HCT116 (cell line): ENCODE measurements at regions not wholly inside any gene's neighbourhood (a gene's known extent, or its start where the extent isn't known, plus 50 kb on each side); places are given as distances from the start of the nearest gene placed in this dataset.

ENCODE experiments used
- ATAC-seq: fragments of 200-7000 bp; cut with Tn5 transposase; 2 replicates; pipeline ENCODE4 v1.9.1; 2020; ENCODE audit warnings: mild to moderate bottlenecking, moderate library complexity
- BruUV-seq: library from RNA; stranded (reverse); fragments of 400-500 nt; replicated peaks from 2 replicates; lab custom pipeline; 2021; lab: Mats Ljungman, UMichigan
- CTCF ChIA-PET: fragments of 300-600 bp; sonication (Branson Sonifier 250); formaldehyde crosslinking; loops from one replicate; lab custom pipeline; 2021; ENCODE audit warnings: antibody characterized with exemption; lab: Charles Lee
- POLR2A ChIA-PET: fragments of 300-600, 350-600 bp; sonication (Branson Sonifier 250); formaldehyde crosslinking; loops from one replicate; lab custom pipeline; 2021; ENCODE audit warnings: antibody characterized with exemption; lab: Charles Lee
- RAD21 ChIA-PET, 2 experiments: fragments of 300-600 bp; sonication (Branson Sonifier 250); formaldehyde crosslinking; loops; one replicate each; lab custom pipeline; 2023; ENCODE audit warnings: low total read pairs in 2 of 2; ENCODE audit not compliant: uncharacterized antibody in 2 of 2, unreplicated experiment in 2 of 2, low non-redundant PET in 1 of 2; lab: Charles Lee
- DNase-seq: peaks from one replicate; pipeline ENCODE4 v3.0.0-alpha.2; 2010; ENCODE audit warnings: low read depth, low spot score
- H2AFZ ChIP-seq: fragments of 200-600 bp; shearing (Covaris generic), sonication (generic); 2 replicates; pipeline ENCODE4 v1.6.1; 2017; ENCODE audit warnings: low read depth, mixed run types, mixed read lengths, antibody characterized with exemption, low read length; ENCODE audit not compliant: poor library complexity, severe bottlenecking
- H3K27ac ChIP-seq: 2 replicates; pipeline ENCODE4 v1.5.1; 2012; ENCODE audit warnings: low read depth, low read length
- H3K27me3 ChIP-seq: fragments of 200-600 bp; sonication (generic); 2 replicates; pipeline ENCODE4 v1.6.1; 2016; ENCODE audit warnings: mixed run types, low read length, mixed read lengths; ENCODE audit not compliant: insufficient read depth
- H3K36me3 ChIP-seq, 2 experiments: fragments of 200-500 bp in 1 of 2; fragments of 200-600 bp in 1 of 2; sonication (Bioruptor generic) in 1 of 2; sonication (generic) in 1 of 2; 2 replicates each; pipeline versions ENCODE4 v1.5.1 to v1.6.1; 2014 to 2016; ENCODE audit warnings: low read length in 2 of 2, inconsistent platforms in 1 of 2, mixed read lengths in 1 of 2, mixed run types in 1 of 2; ENCODE audit not compliant: insufficient read depth in 2 of 2, control insufficient read depth in 1 of 2
- H3K4me1 ChIP-seq, 2 experiments: fragments of 200-600 bp in 1 of 2; sonication (generic) in 1 of 2; 2 replicates each; pipeline versions ENCODE4 v1.5.1 to v1.6.1; 2012 to 2017; ENCODE audit warnings: low read length in 2 of 2, inconsistent platforms in 1 of 2, mild to moderate bottlenecking in 1 of 2, mixed read lengths in 1 of 2, mixed run types in 1 of 2, moderate library complexity in 1 of 2; ENCODE audit not compliant: insufficient read depth in 2 of 2, control insufficient read depth in 1 of 2
- H3K4me2 ChIP-seq: fragments of 200-600 bp; sonication (generic); 2 replicates; pipeline ENCODE4 v1.6.1; 2017; ENCODE audit warnings: mixed run types, low read length, mixed read lengths
- H3K4me3 ChIP-seq, 2 experiments: fragments of 200-600 bp in 1 of 2; sonication (generic) in 1 of 2; replicated peaks in 1 of 2; 2 replicates each; pipeline ENCODE4 v1.5.1; 2011 to 2016; ENCODE audit warnings: low read length in 2 of 2, control low read depth in 1 of 2, low read depth in 1 of 2, mild to moderate bottlenecking in 1 of 2, mixed read lengths in 1 of 2, mixed run types in 1 of 2
- H3K79me2 ChIP-seq: fragments of 200-600 bp; sonication (generic); 2 replicates; pipeline ENCODE4 v1.6.1; 2017; ENCODE audit warnings: mild to moderate bottlenecking, mixed run types, low read length, moderate library complexity, mixed read lengths; ENCODE audit not compliant: insufficient read depth
- H3K9ac ChIP-seq: fragments of 200-600 bp; sonication (generic); 2 replicates; pipeline ENCODE4 v1.6.1; 2016; ENCODE audit warnings: low read length, mixed read lengths
- H3K9me2 ChIP-seq: fragments of 200-600 bp; sonication (generic), shearing (Covaris generic); 2 replicates; pipeline ENCODE4 v1.6.1; 2017; ENCODE audit warnings: mixed run types, mild to moderate bottlenecking, moderate library complexity; ENCODE audit not compliant: insufficient read depth
- H3K9me3 ChIP-seq, 2 experiments: fragments of 200-500 bp in 1 of 2; fragments of 200-600 bp in 1 of 2; sonication (Bioruptor generic) in 1 of 2; sonication (generic) in 1 of 2; 2 replicates each; pipeline ENCODE4 v1.6.1; 2014 to 2017; ENCODE audit warnings: low read length in 2 of 2, mixed read lengths in 2 of 2, inconsistent platforms in 1 of 2, low read depth in 1 of 2, mild to moderate bottlenecking in 1 of 2, mixed run types in 1 of 2, moderate library complexity in 1 of 2; ENCODE audit not compliant: control insufficient read depth in 1 of 2, insufficient read depth in 1 of 2
- H4K20me1 ChIP-seq: fragments of 200-600 bp; sonication (generic), shearing (Covaris generic); 2 replicates; pipeline ENCODE4 v1.6.1; 2017; ENCODE audit warnings: mixed run types, mild to moderate bottlenecking, moderate library complexity; ENCODE audit not compliant: insufficient read depth
- ELF1 ChIP-seq: IDR thresholded peaks from 2 replicates; pipeline ENCODE4 v1.6.1; 2012; ENCODE audit warnings: low read depth, borderline replicate concordance
- SIN3A ChIP-seq: IDR thresholded peaks from 2 replicates; pipeline ENCODE4 v1.6.1; 2012; ENCODE audit warnings: low read depth
- SRF ChIP-seq: IDR thresholded peaks from 2 replicates; pipeline ENCODE4 v1.6.1; 2012; ENCODE audit warnings: low read depth
- YY1 ChIP-seq: IDR thresholded peaks from 2 replicates; pipeline ENCODE4 v1.6.1; 2011; ENCODE audit warnings: low read length, low read depth, moderate library complexity, mild to moderate bottlenecking; ENCODE audit not compliant: insufficient replicate concordance; ENCODE audit errors: extremely low read depth
- ZFX ChIP-seq: fragments of 450-650 bp; IDR thresholded peaks from 2 replicates; pipeline ENCODE4 v1.6.1; 2017
- intact Hi-C: fragments of 100-400 bp; cut with micrococcal nuclease; formaldehyde crosslinking; loops from 2 replicates; pipeline ENCODE4 v1.10.0; 2022
- TF ChIP-seq, protein P1 (sequence below): IDR thresholded peaks from 2 replicates; pipeline ENCODE4 v1.6.1; 2012; ENCODE audit warnings: low read depth
- TF ChIP-seq, protein P2 (sequence below): IDR thresholded peaks from 2 replicates; pipeline ENCODE4 v1.6.1; 2012

DNA sequence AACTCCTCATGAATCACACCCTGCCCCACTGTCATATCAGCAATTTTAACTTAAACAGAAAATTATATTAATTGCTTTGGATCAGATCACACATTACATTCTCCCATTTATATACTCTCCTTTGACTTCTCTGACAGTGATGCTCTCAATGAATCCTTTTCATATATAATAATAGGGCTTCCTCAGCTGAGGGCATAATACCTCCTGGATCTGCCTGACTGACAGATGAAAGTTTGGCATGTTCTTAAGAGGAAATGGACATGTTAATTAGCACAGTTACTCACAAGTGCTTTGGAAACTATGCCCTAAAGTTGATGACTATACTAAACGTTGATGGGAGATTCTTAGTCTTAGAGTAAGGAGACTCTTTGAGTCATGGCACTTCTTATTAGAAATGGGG, 478.2 kb upstream of the LRRN3 start:
- RAD21 ChIA-PET, result no interaction called here
- no TSS peak for BruUV-seq

More for the DNA sequence above, 478.2 kb upstream of the LRRN3 start:
- Histone ChIP-seq H3K4me3 (no peak overlapping the region), H3K9me3 (no peaks in the 10 kb centered on the region), H3K27ac (no peak overlapping the region), H3K27me3 (no peaks in the 10 kb centered on the region), H3K9ac (no peak overlapping the region), H3K36me3 (no peaks in the 10 kb centered on the region), H3K79me2 (no peaks in the 10 kb centered on the region), H3K4me1 (no peaks in the 10 kb centered on the region), H2AFZ (no peak overlapping the region), H4K20me1 (no peaks in the 10 kb centered on the region), H3K9me2 (no peaks in the 10 kb centered on the region), H3K4me2 (no peak overlapping the region)
- intact Hi-C loops, result no loop called here
- ChIA-PET CTCF (no interaction called here), POLR2A (no interaction called here)
- TF ChIP-seq, protein P1, sequence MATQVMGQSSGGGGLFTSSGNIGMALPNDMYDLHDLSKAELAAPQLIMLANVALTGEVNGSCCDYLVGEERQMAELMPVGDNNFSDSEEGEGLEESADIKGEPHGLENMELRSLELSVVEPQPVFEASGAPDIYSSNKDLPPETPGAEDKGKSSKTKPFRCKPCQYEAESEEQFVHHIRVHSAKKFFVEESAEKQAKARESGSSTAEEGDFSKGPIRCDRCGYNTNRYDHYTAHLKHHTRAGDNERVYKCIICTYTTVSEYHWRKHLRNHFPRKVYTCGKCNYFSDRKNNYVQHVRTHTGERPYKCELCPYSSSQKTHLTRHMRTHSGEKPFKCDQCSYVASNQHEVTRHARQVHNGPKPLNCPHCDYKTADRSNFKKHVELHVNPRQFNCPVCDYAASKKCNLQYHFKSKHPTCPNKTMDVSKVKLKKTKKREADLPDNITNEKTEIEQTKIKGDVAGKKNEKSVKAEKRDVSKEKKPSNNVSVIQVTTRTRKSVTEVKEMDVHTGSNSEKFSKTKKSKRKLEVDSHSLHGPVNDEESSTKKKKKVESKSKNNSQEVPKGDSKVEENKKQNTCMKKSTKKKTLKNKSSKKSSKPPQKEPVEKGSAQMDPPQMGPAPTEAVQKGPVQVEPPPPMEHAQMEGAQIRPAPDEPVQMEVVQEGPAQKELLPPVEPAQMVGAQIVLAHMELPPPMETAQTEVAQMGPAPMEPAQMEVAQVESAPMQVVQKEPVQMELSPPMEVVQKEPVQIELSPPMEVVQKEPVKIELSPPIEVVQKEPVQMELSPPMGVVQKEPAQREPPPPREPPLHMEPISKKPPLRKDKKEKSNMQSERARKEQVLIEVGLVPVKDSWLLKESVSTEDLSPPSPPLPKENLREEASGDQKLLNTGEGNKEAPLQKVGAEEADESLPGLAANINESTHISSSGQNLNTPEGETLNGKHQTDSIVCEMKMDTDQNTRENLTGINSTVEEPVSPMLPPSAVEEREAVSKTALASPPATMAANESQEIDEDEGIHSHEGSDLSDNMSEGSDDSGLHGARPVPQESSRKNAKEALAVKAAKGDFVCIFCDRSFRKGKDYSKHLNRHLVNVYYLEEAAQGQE, result no peak
- TF ChIP-seq SIN3A (no peak), ZFX (no peak), SRF (no peak), ELF1 (no peak), YY1 (no peak)
- TF ChIP-seq, protein P2, sequence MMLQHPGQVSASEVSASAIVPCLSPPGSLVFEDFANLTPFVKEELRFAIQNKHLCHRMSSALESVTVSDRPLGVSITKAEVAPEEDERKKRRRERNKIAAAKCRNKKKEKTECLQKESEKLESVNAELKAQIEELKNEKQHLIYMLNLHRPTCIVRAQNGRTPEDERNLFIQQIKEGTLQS, result no peak
- no peak for ATAC-seq
- no peak for DNase-seq
